ENCODE measurements at regions not wholly inside any gene's neighbourhood (a gene's known extent, or its start where the extent isn't known, plus 50 kb on each side); places are given as distances from the start of the nearest gene placed in this dataset.

DNA sequence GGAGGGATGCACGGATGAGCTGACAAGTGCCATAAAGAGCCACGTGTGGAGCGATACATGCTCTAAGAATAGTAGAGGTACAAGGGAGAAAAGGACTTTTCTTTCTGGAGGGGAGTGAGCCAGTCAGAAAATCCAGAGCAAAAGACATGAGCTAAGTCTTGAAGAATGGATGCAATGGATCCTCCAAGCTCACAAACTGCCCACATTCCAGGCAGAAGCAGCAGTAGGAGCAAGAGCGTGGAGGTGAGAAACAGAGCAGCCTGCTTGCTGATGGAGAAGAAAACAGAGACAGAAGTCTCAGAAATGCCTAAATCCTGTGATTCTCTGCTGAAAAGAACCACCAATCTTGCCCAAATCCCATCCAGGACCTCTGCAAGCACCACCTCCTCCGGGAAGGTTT is 78.2 kb upstream of the RALGPS2 start:
- Histone ChIP-seq H3K36me3 (ENCODE audit: control insufficient read depth in 2 of 4, insufficient read depth in 4 of 4, low read length in 3 of 4) (no peaks in the 10 kb centered on the region), H3K4me2 (ENCODE audit: insufficient read depth in 1 of 2, low read depth in 2 of 2, low read length in 2 of 2) (no peak overlapping the region), H2BK12ac (ENCODE audit: low read depth, low read length) (no peak overlapping the region), H3K9me3 (ENCODE audit: insufficient read depth in 2 of 2, low read depth in 1 of 2, low read length in 1 of 2) (no peaks in the 10 kb centered on the region), H2BK120ac (replicated peaks; ENCODE audit: low read depth, low read length) (no peak overlapping the region), H4K91ac (replicated peaks; ENCODE audit: insufficient read length, low read length) (no peak overlapping the region), H2BK20ac (ENCODE audit: low read length) (no peak overlapping the region), H3K4me3 (ENCODE audit: extremely low read depth in 1 of 4, insufficient read depth in 2 of 4, low read depth in 3 of 4, low read length in 4 of 4) (no peak overlapping the region), H3K27ac (ENCODE audit: low read depth, low read length) (no peak overlapping the region), H4K8ac (ENCODE audit: extremely low read depth, insufficient read depth, low read length) (no peak overlapping the region), H3K56ac (replicated peaks; ENCODE audit: insufficient read length, low read depth, low read length) (no peak overlapping the region), H3K9ac (replicated peaks in 1 of 4; ENCODE audit: extremely low read depth in 1 of 4, low read depth in 3 of 4, low read length in 3 of 4) (no peak overlapping the region), H3K14ac (ENCODE audit: insufficient read length) (no peak overlapping the region), H3K79me1 (ENCODE audit: low read depth, low read length) (no peaks in the 10 kb centered on the region), H2AK5ac (ENCODE audit: low read depth, low read length) (no peak overlapping the region), H3K23ac (ENCODE audit: insufficient read length) (no peak overlapping the region), H3K27me3 (replicated peaks in 1 of 4; ENCODE audit: control insufficient read depth in 3 of 4, extremely low read depth in 1 of 4, insufficient read depth in 3 of 4, low read length in 3 of 4) (no peaks in the 10 kb centered on the region), H2BK15ac (ENCODE audit: low read length) (no peak overlapping the region), H3K79me2 (ENCODE audit: control insufficient read depth in 1 of 2, insufficient read depth in 2 of 2, low read length in 2 of 2) (no peaks in the 10 kb centered on the region), H3K4ac (replicated peaks; ENCODE audit: insufficient read length, low read depth, low read length) (no peak overlapping the region), H4K20me1 (replicated peaks in 1 of 2; ENCODE audit: control insufficient read depth in 1 of 2, insufficient read depth in 2 of 2, low read length in 2 of 2) (no peaks in the 10 kb centered on the region), H3K23me2 (ENCODE audit: low read depth, low read length) (no peaks in the 10 kb centered on the region), H4K5ac (ENCODE audit: insufficient read length, low read depth, low read length) (no peak overlapping the region), H3K4me1 (replicated peaks in 1 of 4; ENCODE audit: control insufficient read depth in 3 of 4, insufficient read depth in 4 of 4, low read length in 3 of 4) (peaks cover under 1 to 8% (median 2%) of the 10 kb centered on the region in 4 experiments; a peak in 4 of 7 replicates), H2BK5ac (ENCODE audit: low read depth, low read length) (no peak overlapping the region), H2AFZ (ENCODE audit: low read length) (peak overlapping the region; percentile 96), H3K18ac (ENCODE audit: extremely low read depth, low read length) (no peak overlapping the region)
- CTCF ChIA-PET (ENCODE audit: partially characterized antibody): interaction anchor here (0.8 to 2.9 kb wide), 3 partner anchors 59 to 377 kb away, joined by 3 to 11 read pairs (median 3); no protein-coding TSS in a partner anchor
- 87% methylated on average over 5 of the region's 5 CpGs; no CpG with 5 or more reads in 1 of the 2 experiments for WGBS, 2 experiments (ENCODE audit: extremely low coverage in 1 of 2, insufficient coverage in 1 of 2, insufficient read length in 1 of 2, insufficient replicate concordance in 2 of 2, low coverage in 1 of 2, low lambda C conversion rate in 2 of 2, missing lambda C conversion rate in 1 of 2)
- no peak for FAIRE-seq
- no peak for DNase-seq (ENCODE audit: low read depth in 1 of 2, low spot score in 2 of 2)
- POLR2A ChIA-PET (ENCODE audit: partially characterized antibody): interaction anchor here (0.6 kb wide), 1 partner anchor 1118 kb away, joined by 5 read pairs; no protein-coding TSS in a partner anchor
- no peak for TF ChIP-seq BACH1 (IDR thresholded peaks at IDR 0.05; ENCODE audit: low read length)
